Stomach (tissue), 8 donors: ENCODE measurements at regions not wholly inside any gene's neighbourhood (a gene's known extent, or its start where the extent isn't known, plus 50 kb on each side); places are given as distances from the start of the nearest gene placed in this dataset.

Source experiments
- DNase-seq, 2 donors: peaks; one replicate each; pipeline versions ENCODE4 v3.0.0 to v3.0.0-alpha.2; 2013 to 2019
- H3K27ac ChIP-seq, 5 donors: fragments of 200-600 bp in 4 of 5; sonication (generic) in 4 of 5; one replicate each; pipeline ENCODE4 v1.5.1; 2013 to 2019; ENCODE audit warnings: mild to moderate bottlenecking in 1 of 5, moderate library complexity in 1 of 5
- H3K27me3 ChIP-seq, 3 donors: fragments of 200-600 bp; sonication (generic); one replicate each; pipeline ENCODE4 v1.5.1; 2017 to 2019; ENCODE audit warnings: mixed run types in 1 of 3
- H3K36me3 ChIP-seq, 4 donors: fragments of 200-600 bp; sonication (generic); 1 replicate in 3 of 4; 2 replicates in 1 of 4; pipeline ENCODE4 v1.5.1; 2016 to 2019
- H3K4me1 ChIP-seq, 4 donors: fragments of 200-600 bp; sonication (generic); one replicate each; pipeline ENCODE4 v1.5.1; 2016 to 2019
- H3K4me3 ChIP-seq, 4 donors: fragments of 200-600 bp; sonication (generic) in 3 of 4; one replicate each; pipeline ENCODE4 v1.5.1; 2016 to 2019; ENCODE audit warnings: mild to moderate bottlenecking in 1 of 4
- H3K9me3 ChIP-seq, 4 donors: fragments of 200-600 bp; sonication (generic); one replicate each; pipeline ENCODE4 v1.5.1; 2016 to 2019
- CTCF ChIP-seq, 7 experiments: fragments of 450-650 bp in 4 of 7; fragments of 200-600 bp in 3 of 7; sonication (generic) in 3 of 7; IDR thresholded peaks; one replicate each; pipeline ENCODE4 v1.5.1; 2016 to 2019; ENCODE audit warnings: antibody characterized with exemption in 7 of 7, control low read depth in 2 of 7, mild to moderate bottlenecking in 1 of 7
- EP300 ChIP-seq: sonication (generic); formaldehyde crosslinking; IDR thresholded peaks from one replicate; pipeline ENCODE4 v1.6.1; 2017; ENCODE audit warnings: antibody characterized with exemption
- POLR2A ChIP-seq, 4 donors: fragments of 450-650 bp; IDR thresholded peaks; one replicate each; pipeline ENCODE4 v1.6.1; 2016; ENCODE audit warnings: antibody characterized with exemption in 4 of 4, control low read depth in 2 of 4, mild to moderate bottlenecking in 1 of 4, moderate library complexity in 1 of 4
- POLR2AphosphoS5 ChIP-seq, 3 donors: sonication (generic); formaldehyde crosslinking; IDR thresholded peaks; one replicate each; pipeline ENCODE4 v1.6.1; 2016; ENCODE audit warnings: antibody characterized with exemption in 3 of 3
- WGBS, 5 donors: extraction: QIAGEN DNeasy Blood & Tissue Kit in 3 of 5; methylation state at CpG; one replicate each; pipeline versions ENCODE4 v1.1.5 to v1.1.7; 2013 to 2018; 5-methylcytosine and 5-hydroxymethylcytosine counted together
- intact Hi-C: fragments of 100-400 bp; cut with DNase I; formaldehyde crosslinking; loops from one replicate; pipeline ENCODE4 v1.15.1; 2023; ENCODE audit warnings: low total_unique reads
- donor health status: healthy with polysubstance abuse.
- donor health status: Bipolar disorder and iron deficiency.
- donor health status: healthy.

- peaks cover 0 to 10% (median 3%) of the 10 kb centered on the region in 4 donors for H3K9me3 ChIP-seq
- no peak overlapping the region for H3K27ac ChIP-seq
- no peaks in the 10 kb centered on the region for H3K4me1 ChIP-seq
- no peak for DNase-seq
- no peaks in the 10 kb centered on the region for H3K27me3 ChIP-seq
- no peak overlapping the region for H3K4me3 ChIP-seq
- intact Hi-C loops: no loop called here
- H3K36me3 ChIP-seq: no peaks in the 10 kb centered on the region
- TF ChIP-seq CTCF (IDR thresholded peaks at IDR 0.05): no peak
- TF ChIP-seq POLR2A (IDR thresholded peaks at IDR 0.05): no peak
- TF ChIP-seq EP300: no peak
- TF ChIP-seq POLR2AphosphoS5 (IDR thresholded peaks at IDR 0.05): no peak
These were observed 534.6 kb downstream of the BCOR start for GRCh38 chrX:39563178-39563577.

DNA sequence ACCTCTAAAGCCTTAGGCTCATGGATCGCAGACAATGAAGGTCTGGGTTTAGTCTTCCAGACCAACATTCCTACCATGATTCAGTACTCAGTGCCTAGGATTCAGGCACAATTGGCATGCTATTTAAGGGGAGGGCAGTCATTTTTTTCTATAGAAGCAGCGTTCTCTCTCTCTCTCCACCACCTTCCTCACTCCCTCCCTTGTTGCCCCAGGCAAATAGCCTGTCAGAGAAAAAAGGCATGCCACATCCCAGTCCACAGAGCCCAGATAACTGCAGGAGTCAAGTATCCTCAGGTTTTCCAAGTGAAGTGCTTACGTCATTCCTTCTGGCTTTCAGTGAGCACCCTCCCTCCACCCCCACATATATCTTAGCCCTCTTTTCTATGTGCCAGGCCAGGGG lies 533.0 kb downstream of the BCOR start:
- no peak overlapping the region for H3K27ac ChIP-seq
- H3K4me3 ChIP-seq: no peak overlapping the region
- H3K27me3 ChIP-seq: no peaks in the 10 kb centered on the region
- no peak for DNase-seq
- TF ChIP-seq POLR2A (IDR thresholded peaks at IDR 0.05): no peak
- peaks cover 0 to 10% (median 3%) of the 10 kb centered on the region in 4 donors for H3K9me3 ChIP-seq
- H3K36me3 ChIP-seq: no peaks in the 10 kb centered on the region
- intact Hi-C loops: no loop called here
- WGBS, 5 donors: 74 to 84% (median 79%) methylated on average over 3 of the region's 3 CpGs
- H3K4me1 ChIP-seq: no peaks in the 10 kb centered on the region

GRCh38 chrX:39574178-39574577 lies 523.6 kb downstream of the BCOR start:
- Histone ChIP-seq H3K9me3 (no peaks in the 10 kb centered on the region), H3K4me3 (no peak overlapping the region), H3K4me1 (no peaks in the 10 kb centered on the region), H3K36me3 (no peaks in the 10 kb centered on the region), H3K27ac (no peak overlapping the region), H3K27me3 (no peaks in the 10 kb centered on the region)
- DNase-seq: no peak
- TF ChIP-seq POLR2A (IDR thresholded peaks at IDR 0.05) (no peak), EP300 (no peak), POLR2AphosphoS5 (IDR thresholded peaks at IDR 0.05) (no peak), CTCF (IDR thresholded peaks at IDR 0.05) (no peak)
- 52 to 83% (median 65%) methylated on average over 3 of the region's 3 CpGs for WGBS, 5 donors
- intact Hi-C loops: no loop called here

DNA sequence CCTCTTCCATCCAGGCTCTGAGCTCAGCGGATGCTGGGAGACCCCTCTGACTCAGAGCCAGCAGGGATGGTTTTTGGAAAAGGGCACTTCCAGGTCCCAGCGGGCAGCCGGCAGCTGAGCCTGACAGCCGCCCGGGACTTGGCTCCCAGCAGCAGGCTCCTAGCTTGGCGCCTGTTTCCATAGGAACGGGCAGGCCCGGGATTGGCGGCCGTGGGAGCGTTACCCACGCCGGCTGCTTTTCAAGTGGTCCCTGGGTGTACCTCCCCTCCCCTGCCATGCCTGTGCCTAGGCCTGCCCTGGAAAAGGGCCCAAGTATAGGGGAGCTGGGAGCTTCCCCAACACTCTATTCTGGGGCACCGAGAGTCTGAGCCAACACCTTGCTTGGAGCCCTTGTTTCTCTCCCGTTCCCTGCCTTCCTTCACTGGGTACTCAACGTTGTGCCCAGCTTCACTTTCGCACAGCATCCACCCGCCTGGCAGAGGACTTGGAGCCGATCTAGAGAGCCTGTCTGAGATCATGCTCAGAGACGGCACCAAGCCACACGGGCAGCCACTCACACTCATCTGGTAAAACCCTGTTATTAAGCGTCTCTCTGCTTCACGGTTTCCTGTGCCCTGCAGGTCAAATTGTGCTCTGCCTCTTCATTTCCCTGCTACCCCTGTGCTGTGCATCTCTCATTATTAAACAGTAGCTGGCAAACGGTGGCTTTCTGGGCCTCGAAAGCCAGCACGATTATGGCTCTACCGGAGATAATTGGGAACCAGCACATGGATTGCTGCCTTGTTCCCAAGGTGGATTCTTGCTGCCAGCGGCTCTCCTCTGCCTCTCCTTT lies 521.5 kb downstream of the BCOR start:
- Histone ChIP-seq H3K4me1 (no peaks in the 10 kb centered on the region), H3K27me3 (peaks cover 0 to 4% (median 0%) of the 10 kb centered on the region in 3 donors), H3K4me3 (no peak overlapping the region), H3K36me3 (no peaks in the 10 kb centered on the region), H3K9me3 (no peaks in the 10 kb centered on the region), H3K27ac (no peak overlapping the region)
- 56 to 82% (median 60%) methylated on average over 2 to 28 of the region's 28 CpGs for WGBS, 5 donors
- intact Hi-C loops: no loop called here
- peak in 1 of 2 donors; percentile 55 for DNase-seq
- TF ChIP-seq POLR2A (IDR thresholded peaks at IDR 0.05) (no peak), EP300 (no peak), POLR2AphosphoS5 (IDR thresholded peaks at IDR 0.05) (no peak), CTCF (IDR thresholded peaks at IDR 0.05) (no peak)
